Immature natural killer cell (primary cell): ENCODE measurements at regions not wholly inside any gene's neighbourhood (a gene's known extent, or its start where the extent isn't known, plus 50 kb on each side); places are given as distances from the start of the nearest gene placed in this dataset.

Experiments used
- DNase-seq, 3 donors: peaks; one replicate each; pipeline ENCODE4 v3.0.0; 2022; ENCODE audit warnings: mixed read lengths in 1 of 3
- H3K27ac Mint-ChIP-seq, 6 donors: one replicate each; pipeline ENCODE4 v1.8.0; 2020; ENCODE audit warnings: mixed read lengths in 6 of 6, mild to moderate bottlenecking in 5 of 6, inconsistent platforms in 4 of 6, moderate library complexity in 3 of 6
- H3K27me3 Mint-ChIP-seq, 3 donors: one replicate each; pipeline ENCODE4 v1.8.0; 2020 to 2021; ENCODE audit warnings: low read depth in 3 of 3, mild to moderate bottlenecking in 3 of 3, mixed read lengths in 3 of 3, moderate library complexity in 3 of 3, inconsistent platforms in 1 of 3
- H3K36me3 Mint-ChIP-seq, 3 donors: one replicate each; pipeline ENCODE4 v1.8.0; 2020; ENCODE audit warnings: mixed read lengths in 3 of 3, inconsistent platforms in 2 of 3, mild to moderate bottlenecking in 2 of 3
- H3K4me1 Mint-ChIP-seq, 2 donors: one replicate each; pipeline ENCODE4 v1.8.0; 2020; ENCODE audit warnings: inconsistent platforms in 2 of 2, mild to moderate bottlenecking in 2 of 2, mixed read lengths in 2 of 2, moderate library complexity in 1 of 2
- H3K4me3 Mint-ChIP-seq, 5 donors: one replicate each; pipeline ENCODE4 v1.8.0; 2020; ENCODE audit warnings: mild to moderate bottlenecking in 5 of 5, mixed read lengths in 5 of 5, inconsistent platforms in 3 of 5, moderate library complexity in 3 of 5
- H3K9me3 Mint-ChIP-seq, 6 donors: one replicate each; pipeline ENCODE4 v1.8.0; 2020; ENCODE audit warnings: mild to moderate bottlenecking in 6 of 6, mixed read lengths in 6 of 6, inconsistent platforms in 4 of 6, moderate library complexity in 3 of 6

DNA sequence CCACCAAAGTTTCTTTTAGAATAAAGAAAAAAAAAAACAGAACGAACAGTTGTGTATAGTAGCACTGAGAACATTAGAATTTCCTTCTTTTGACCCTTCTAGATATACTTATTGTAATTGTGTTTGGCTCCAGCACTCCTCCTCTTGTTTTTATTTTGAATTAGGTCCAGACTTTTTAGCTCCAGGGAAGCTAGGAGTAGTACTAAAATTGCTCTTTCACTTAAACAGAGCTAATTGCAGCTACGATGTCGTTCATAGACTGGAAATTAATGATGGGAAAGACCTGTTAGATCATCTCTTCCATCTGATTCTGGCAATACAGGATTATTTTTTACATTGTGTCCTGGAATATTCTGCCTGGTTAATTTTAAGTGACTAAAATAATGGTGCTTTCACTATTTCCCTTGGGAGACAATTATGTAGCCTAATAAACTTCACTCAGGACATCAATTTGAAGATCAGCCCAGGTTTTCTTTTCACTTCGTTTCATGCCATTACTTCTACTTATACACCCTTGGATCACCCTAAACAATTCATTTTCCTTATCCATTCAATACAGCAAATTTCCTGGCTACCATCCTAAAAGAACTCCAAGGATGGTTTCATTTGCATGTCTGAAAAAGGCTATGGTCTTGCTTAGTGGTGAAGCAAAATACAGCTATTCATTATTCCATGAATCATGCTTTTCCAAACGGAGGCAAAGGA lies 480.8 kb upstream of the TECRL start:
- H3K27me3 Mint-ChIP-seq: no peaks in the 10 kb centered on the region
- H3K4me3 Mint-ChIP-seq: no peak overlapping the region
- peaks cover 7 to 51% (median 18%) of the 10 kb centered on the region in 6 donors for H3K9me3 Mint-ChIP-seq
- H3K27ac Mint-ChIP-seq: no peak overlapping the region
- H3K36me3 Mint-ChIP-seq: no peaks in the 10 kb centered on the region
- no peaks in the 10 kb centered on the region for H3K4me1 Mint-ChIP-seq
- no peak for DNase-seq

DNA sequence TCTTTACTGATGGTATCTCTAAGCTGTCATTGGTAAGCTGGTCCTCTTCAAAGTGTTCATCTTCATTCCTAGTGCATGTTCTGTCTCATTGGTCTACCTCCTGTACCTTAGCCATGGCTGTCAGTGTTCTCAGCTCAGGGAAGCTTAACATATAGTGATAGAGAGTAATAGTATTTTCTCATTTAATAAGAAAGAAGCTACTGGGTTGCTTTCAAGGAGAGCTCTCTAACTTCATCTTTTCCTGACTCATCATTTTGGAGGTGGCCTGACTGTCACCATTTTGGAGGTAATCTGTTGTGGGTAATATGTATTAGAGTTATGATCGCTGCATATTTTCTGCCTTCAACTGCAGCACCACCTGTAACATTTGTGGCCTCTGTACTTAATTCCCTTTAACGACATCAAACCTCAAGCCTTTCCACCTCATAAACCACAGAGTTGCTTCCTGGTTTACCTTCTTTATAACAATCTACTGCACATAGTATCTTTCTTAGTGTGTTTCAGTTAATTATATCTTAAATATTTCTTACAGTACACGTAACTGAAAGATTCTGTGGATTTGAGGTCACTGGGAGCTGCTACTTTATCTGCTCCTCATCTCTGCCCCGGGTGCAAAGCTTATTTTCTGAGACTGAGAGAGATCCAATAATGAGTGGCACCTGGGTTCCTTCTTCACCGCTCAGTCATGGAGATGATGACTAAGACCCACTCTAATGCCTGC lies 474.0 kb upstream of the TECRL start:
- H3K27ac Mint-ChIP-seq: no peak overlapping the region
- DNase-seq: no peak
- no peaks in the 10 kb centered on the region for H3K4me1 Mint-ChIP-seq
- H3K9me3 Mint-ChIP-seq: peaks cover 7 to 62% (median 27%) of the 10 kb centered on the region in 6 donors
- no peaks in the 10 kb centered on the region for H3K36me3 Mint-ChIP-seq
- peaks cover 0 to 2% (median 0%) of the 10 kb centered on the region in 3 donors for H3K27me3 Mint-ChIP-seq
- no peak overlapping the region for H3K4me3 Mint-ChIP-seq

DNA sequence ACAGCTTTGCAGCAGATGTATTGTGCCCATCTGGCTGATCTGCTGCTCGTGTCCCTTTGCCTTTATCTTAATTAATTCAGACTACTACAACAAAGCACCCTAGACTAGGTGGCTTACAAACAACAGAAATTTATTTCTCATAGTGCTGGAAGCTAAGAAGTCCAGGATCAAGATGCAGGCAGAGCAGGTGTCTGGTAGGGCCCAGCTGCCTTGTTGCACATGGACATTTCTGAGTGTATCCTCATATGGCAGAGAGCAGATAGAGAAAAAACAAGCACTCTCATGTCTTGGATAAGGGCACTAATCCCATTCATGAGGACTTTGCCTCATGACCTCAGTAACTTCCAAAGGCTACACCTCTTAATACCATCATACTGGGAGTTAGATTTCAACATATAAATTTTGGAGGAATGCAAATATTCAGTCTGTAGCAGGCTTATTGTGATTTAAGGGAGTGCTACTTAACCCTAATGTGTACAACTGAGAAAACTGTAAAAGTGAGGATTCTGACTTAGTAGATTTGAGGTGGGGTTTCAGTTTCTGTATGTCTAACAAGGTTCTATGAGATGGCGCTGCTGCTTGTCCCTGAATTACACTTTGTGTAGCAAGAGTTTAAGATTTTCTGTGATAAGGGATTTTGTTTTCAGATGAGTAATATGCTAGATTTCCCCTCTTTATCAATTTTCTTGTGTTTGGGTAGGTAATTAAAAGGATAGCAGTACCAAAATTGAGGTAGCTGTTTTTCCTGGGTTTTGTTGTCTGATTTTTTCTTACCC lies 473.2 kb upstream of the TECRL start:
- peaks cover 0 to 2% (median 0%) of the 10 kb centered on the region in 3 donors for H3K27me3 Mint-ChIP-seq
- H3K4me3 Mint-ChIP-seq: no peak overlapping the region
- H3K27ac Mint-ChIP-seq: no peak overlapping the region
- H3K36me3 Mint-ChIP-seq: no peaks in the 10 kb centered on the region
- no peaks in the 10 kb centered on the region for H3K4me1 Mint-ChIP-seq
- peaks cover 7 to 57% (median 26%) of the 10 kb centered on the region in 6 donors for H3K9me3 Mint-ChIP-seq
- no peak for DNase-seq

DNA sequence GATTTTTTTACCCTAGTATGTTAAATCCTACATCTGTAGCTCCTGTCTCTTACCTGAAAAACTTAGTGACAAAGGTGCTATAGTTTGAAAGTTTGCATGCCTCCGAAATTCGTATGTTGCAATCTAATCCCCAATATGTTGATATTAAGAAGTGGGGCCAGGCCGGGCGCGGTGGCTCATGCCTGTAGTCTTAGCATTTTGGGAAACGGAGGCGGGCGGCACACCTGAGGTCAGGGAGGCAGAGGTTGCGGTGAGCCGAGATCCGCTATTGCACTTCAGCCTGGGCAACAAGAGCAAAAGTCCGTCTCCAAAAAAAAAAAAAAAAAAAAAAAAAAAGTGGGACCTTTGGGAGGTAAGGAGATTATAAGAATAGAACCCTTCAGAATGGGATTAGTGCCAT lies 471.3 kb upstream of the TECRL start:
- peaks cover 7 to 52% (median 24%) of the 10 kb centered on the region in 6 donors for H3K9me3 Mint-ChIP-seq
- H3K27me3 Mint-ChIP-seq: peaks cover 0 to 2% (median 0%) of the 10 kb centered on the region in 3 donors
- no peaks in the 10 kb centered on the region for H3K36me3 Mint-ChIP-seq
- no peak overlapping the region for H3K4me3 Mint-ChIP-seq
- no peak overlapping the region for H3K27ac Mint-ChIP-seq
- DNase-seq: no peak
- no peaks in the 10 kb centered on the region for H3K4me1 Mint-ChIP-seq

DNA sequence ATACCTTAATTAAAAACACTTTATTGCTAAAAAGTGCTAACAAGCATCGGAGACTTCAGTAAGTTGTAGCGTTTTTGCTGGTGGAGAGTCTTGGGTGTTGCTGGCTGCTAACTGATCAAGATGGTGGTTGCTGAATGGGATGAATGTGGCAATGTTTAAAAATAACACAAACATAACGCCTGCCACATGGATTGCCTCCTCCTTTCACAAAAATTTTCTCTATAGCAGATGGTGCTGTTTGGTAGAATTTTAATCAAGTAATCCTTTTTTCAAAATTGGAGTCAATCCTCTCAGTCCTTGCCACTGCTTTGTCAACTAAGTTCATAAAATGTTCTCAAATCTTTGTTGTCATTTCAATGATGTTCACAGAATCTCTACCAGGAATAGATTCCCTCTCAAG lies 466.8 kb upstream of the TECRL start:
- Mint-ChIP-seq H3K4me3 (no peak overlapping the region), H3K36me3 (no peaks in the 10 kb centered on the region), H3K9me3 (peaks cover 3 to 54% (median 22%) of the 10 kb centered on the region in 6 donors), H3K4me1 (no peaks in the 10 kb centered on the region), H3K27ac (no peak overlapping the region), H3K27me3 (no peaks in the 10 kb centered on the region)
- no peak for DNase-seq

DNA sequence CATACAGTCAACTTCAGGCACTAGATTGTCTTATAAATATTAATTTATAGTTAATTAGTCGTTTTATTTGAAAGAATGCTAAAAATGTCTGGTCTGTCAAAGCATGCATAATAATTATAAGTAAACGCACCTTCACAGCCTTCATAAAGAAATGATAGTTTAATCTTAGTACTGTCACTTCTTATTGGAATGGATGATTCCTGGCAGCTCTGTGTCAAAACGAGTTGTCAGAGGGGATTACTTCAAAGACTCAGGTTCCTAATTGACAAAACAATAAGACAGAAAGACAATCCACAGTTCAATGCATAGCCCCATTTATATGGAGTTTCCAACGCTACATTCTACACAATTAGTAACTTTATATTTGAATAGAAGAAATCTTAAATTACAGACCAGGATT lies 461.3 kb upstream of the TECRL start:
- Mint-ChIP-seq H3K36me3 (no peaks in the 10 kb centered on the region), H3K9me3 (peaks cover 2 to 44% (median 15%) of the 10 kb centered on the region in 6 donors), H3K4me3 (no peak overlapping the region), H3K27me3 (no peaks in the 10 kb centered on the region), H3K27ac (no peak overlapping the region), H3K4me1 (no peaks in the 10 kb centered on the region)
- no peak for DNase-seq

DNA sequence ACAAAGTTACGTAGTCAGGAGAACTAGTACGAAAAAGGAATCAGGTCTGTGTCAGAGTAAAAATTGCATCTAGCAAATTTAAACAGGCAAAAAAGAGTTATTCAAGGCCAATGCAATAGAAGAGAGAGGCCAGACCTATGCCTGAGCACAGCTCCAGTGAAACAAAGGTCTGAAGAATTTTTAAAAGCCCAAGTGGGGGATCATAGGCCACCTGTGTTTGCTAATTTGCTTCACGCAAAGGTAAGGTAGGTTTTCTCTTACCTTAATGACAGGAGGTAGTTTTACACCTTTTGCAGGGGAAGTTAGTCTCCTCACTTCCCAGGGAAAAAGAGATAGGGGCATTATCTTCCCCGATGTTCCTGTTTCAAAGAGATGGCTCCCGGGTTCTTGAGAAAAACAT lies 448.6 kb upstream of the TECRL start:
- Mint-ChIP-seq H3K9me3 (peaks cover 0 to 16% (median 11%) of the 10 kb centered on the region in 6 donors), H3K27ac (no peak overlapping the region), H3K4me1 (no peaks in the 10 kb centered on the region), H3K4me3 (no peak overlapping the region), H3K27me3 (peaks cover 0 to 1% (median 0%) of the 10 kb centered on the region in 3 donors), H3K36me3 (no peaks in the 10 kb centered on the region)
- no peak for DNase-seq

DNA sequence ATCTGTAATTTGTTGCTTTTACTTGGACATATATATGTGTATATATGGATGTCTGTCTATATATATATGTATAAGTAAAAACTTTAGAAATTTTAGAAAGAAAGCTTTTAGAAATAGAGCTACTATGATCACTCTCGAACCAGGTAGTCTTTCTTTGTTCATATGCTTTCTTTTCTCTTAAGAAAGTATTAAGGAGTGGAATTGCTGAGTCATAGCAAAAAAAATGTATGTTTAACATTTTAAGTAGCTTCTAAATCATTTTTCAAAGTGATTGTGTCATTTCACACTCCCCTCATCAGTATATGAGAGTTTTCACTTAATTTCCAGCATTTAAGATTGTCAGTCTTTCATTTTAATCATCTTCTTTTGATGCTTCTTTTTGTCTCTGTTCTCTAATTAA lies 447.9 kb upstream of the TECRL start:
- Mint-ChIP-seq H3K27ac (no peak overlapping the region), H3K4me1 (no peaks in the 10 kb centered on the region), H3K36me3 (no peaks in the 10 kb centered on the region), H3K4me3 (no peak overlapping the region), H3K9me3 (peaks cover 0 to 21% (median 14%) of the 10 kb centered on the region in 6 donors), H3K27me3 (peaks cover 0 to 2% (median 0%) of the 10 kb centered on the region in 3 donors)
- no peak for DNase-seq

DNA sequence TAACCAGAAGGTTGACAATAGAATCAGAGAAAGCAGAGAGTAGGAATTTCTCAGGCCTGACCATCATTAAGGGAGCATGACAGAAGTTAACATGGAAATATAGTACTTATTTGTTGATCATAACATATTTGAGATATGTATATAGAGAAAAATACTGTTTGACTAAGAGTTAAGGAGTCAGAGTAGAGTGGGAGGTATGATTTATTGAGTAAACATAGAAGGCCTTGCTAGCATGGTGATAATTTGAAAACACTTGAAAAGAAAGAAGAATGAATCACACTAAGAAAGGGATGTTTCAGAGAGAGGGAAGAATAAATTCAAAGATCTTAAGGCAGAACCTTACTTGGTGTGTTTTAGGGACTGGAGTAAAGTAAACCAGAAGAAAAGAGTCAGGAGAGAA lies 437.2 kb upstream of the TECRL start:
- no peak for DNase-seq
- H3K36me3 Mint-ChIP-seq: peaks cover 0 to 4% (median 3%) of the 10 kb centered on the region in 3 donors
- no peak overlapping the region for H3K27ac Mint-ChIP-seq
- no peak overlapping the region for H3K4me3 Mint-ChIP-seq
- no peaks in the 10 kb centered on the region for H3K4me1 Mint-ChIP-seq
- peaks cover 5 to 35% (median 19%) of the 10 kb centered on the region in 6 donors for H3K9me3 Mint-ChIP-seq
- peaks cover 0 to 2% (median 0%) of the 10 kb centered on the region in 3 donors for H3K27me3 Mint-ChIP-seq

DNA sequence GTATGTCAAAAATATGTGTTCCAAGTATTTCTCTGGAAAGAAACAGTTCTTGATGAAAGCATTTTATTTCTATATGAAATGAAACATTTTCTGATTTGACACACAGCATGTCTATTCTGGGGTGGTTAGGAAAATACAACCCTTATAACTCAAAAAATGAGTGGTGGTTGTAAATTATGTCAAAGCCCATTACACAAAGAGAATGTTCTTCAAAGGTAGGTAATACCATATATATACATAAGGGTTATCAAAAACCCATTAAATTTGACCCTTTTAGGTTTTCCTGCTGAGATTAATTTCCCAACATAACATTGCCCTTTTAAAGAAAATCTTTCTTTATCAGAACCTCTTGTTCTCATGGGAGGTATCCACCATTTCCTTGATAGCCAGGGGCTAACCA lies 420.5 kb upstream of the TECRL start:
- Mint-ChIP-seq H3K27ac (no peak overlapping the region), H3K27me3 (no peaks in the 10 kb centered on the region), H3K4me1 (no peaks in the 10 kb centered on the region), H3K36me3 (no peaks in the 10 kb centered on the region), H3K4me3 (no peak overlapping the region), H3K9me3 (peaks cover 6 to 54% (median 18%) of the 10 kb centered on the region in 6 donors)
- DNase-seq: no peak

DNA sequence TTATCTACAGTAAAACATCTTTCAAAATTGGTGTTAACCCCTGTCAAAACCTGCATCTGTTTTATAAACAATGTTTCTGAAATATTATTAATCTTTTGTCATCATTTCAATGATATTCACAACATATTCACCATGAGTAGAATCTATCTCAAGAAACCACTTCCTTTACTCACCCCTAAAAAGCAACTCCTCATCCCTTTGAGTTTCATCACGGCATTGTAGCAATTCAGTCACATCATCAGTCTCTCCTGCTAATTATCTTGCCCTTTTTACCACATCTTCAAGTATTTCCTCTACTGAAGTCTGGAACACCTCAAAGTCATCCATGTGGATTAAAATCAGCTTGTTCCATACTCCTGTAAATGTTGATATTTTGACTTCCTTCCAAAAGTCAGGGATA lies 415.3 kb upstream of the TECRL start:
- Mint-ChIP-seq H3K36me3 (no peaks in the 10 kb centered on the region), H3K27ac (no peak overlapping the region), H3K4me3 (no peak overlapping the region)

DNA sequence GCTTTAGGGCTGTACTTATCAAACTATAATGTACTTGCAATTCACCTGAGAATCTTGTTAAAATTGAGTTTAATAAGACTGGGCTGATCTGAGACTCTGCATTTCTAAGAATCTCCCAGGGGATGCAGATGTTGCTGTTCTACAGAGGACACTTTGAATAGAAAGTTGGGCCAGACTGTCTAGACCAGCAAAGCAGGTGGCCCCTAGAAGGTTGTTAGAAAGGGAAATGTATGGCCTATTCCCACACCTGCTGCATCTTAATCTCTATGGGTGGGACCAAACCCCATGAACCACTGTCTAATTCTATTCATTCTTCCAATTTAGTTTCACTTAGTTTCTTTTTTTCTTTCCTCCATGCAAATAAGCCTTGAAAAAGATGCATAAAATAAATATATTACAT lies 413.2 kb upstream of the TECRL start:
- H3K27ac Mint-ChIP-seq: no peak overlapping the region
- H3K9me3 Mint-ChIP-seq: peaks cover 3 to 26% (median 11%) of the 10 kb centered on the region in 6 donors
- no peaks in the 10 kb centered on the region for H3K27me3 Mint-ChIP-seq
- H3K4me3 Mint-ChIP-seq: no peak overlapping the region
- no peak for DNase-seq
- no peaks in the 10 kb centered on the region for H3K36me3 Mint-ChIP-seq
- H3K4me1 Mint-ChIP-seq: no peaks in the 10 kb centered on the region

More for the DNA sequence above, 415.3 kb upstream of the TECRL start:
- no peak for DNase-seq
- H3K27me3 Mint-ChIP-seq: no peaks in the 10 kb centered on the region
- no peaks in the 10 kb centered on the region for H3K4me1 Mint-ChIP-seq
- H3K9me3 Mint-ChIP-seq: peaks cover 3 to 31% (median 10%) of the 10 kb centered on the region in 6 donors

DNA sequence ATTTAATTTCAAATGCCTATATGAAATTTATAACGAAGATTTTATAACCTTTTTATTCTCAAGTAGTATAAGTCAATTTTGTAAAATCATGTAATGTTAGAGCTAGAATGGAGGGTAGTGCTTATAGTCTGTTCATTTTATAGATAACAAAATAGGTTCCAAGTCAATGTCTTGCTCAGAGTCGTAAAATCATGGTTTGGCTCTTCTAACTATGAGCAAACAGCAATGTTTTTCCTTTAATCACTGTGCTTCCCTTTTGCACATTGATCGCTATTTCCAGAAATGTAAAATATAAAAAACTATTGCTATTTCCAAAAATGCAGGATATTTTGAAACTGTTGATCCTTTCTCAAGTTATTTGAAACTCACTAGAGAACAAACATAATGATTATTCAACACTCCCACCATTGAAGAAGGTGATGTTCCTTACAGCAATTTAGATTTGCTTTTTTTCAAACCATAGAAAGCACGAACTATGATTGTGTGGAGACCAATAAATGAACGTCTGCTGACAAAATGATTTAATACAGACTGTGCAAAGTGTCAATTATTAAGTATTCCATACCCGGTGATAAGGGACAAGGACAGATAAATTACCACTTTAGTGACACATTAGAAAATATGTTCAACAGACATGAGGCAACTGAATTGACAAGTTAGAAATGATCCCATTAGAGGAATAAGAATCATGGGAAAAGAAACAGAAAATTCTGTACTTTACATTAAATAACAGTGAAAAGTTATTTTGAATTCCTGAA lies 412.1 kb upstream of the TECRL start:
- Mint-ChIP-seq H3K9me3 (peaks cover 3 to 26% (median 11%) of the 10 kb centered on the region in 6 donors), H3K27ac (no peak overlapping the region), H3K36me3 (no peaks in the 10 kb centered on the region), H3K4me1 (no peaks in the 10 kb centered on the region), H3K4me3 (no peak overlapping the region), H3K27me3 (no peaks in the 10 kb centered on the region)
- no peak for DNase-seq
